Nephron progenitor cell (in vitro differentiated cells): ENCODE measurements at regions not wholly inside any gene's neighbourhood (a gene's known extent, or its start where the extent isn't known, plus 50 kb on each side); places are given as distances from the start of the nearest gene placed in this dataset.

Experiments used
- DNase-seq: peaks from one replicate; pipeline ENCODE4 v3.0.0; 2021
- H3K27ac Mint-ChIP-seq: 2 replicates; pipeline ENCODE4 v1.8.0; 2021; ENCODE audit warnings: mild to moderate bottlenecking, moderate library complexity, mixed read lengths
- H3K27me3 Mint-ChIP-seq: 2 replicates; pipeline ENCODE4 v1.8.0; 2021; ENCODE audit warnings: mild to moderate bottlenecking, low read depth, mixed read lengths; ENCODE audit not compliant: poor library complexity
- H3K36me3 Mint-ChIP-seq: 2 replicates; pipeline ENCODE4 v1.8.0; 2021; ENCODE audit warnings: low read depth, mixed read lengths
- H3K4me1 Mint-ChIP-seq: 2 replicates; pipeline ENCODE4 v1.8.0; 2021; ENCODE audit warnings: mixed read lengths
- H3K4me3 Mint-ChIP-seq: 2 replicates; pipeline ENCODE4 v1.8.0; 2021; ENCODE audit warnings: mild to moderate bottlenecking, moderate library complexity, mixed read lengths
- H3K9me3 Mint-ChIP-seq: 2 replicates; pipeline ENCODE4 v1.8.0; 2021; ENCODE audit warnings: mild to moderate bottlenecking, moderate library complexity, mixed read lengths
- TF ChIP-seq, protein P1 (sequence below): fragments of 200-600 bp; sonication (generic); IDR thresholded peaks from 2 replicates; pipeline ENCODE4 v1.5.0; 2021; ENCODE audit warnings: antibody characterized with exemption

DNA sequence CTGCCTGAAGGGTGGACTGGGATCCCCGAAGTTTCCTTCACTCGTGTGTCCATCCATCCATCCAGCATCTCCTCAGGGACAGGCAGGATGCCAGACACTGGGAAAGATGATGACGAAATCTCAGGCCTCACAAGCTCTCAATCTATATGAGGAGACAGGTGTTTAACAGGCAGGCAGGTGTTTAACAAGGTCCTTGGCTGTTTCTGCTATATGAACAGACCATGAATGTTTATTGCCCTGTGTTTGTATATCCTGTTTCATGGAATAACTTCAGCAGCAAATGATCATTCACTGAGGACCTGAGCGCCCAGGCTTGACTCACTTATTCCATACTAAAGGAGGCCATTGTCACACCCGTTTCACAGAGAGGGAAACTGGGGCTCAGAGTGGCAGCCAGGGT, 685.8 kb upstream of the HS6ST1 start:
- H3K4me1 Mint-ChIP-seq = no peaks in the 10 kb centered on the region
- DNase-seq = no peak
- no peak overlapping the region for H3K4me3 Mint-ChIP-seq
- TF ChIP-seq, protein P1, sequence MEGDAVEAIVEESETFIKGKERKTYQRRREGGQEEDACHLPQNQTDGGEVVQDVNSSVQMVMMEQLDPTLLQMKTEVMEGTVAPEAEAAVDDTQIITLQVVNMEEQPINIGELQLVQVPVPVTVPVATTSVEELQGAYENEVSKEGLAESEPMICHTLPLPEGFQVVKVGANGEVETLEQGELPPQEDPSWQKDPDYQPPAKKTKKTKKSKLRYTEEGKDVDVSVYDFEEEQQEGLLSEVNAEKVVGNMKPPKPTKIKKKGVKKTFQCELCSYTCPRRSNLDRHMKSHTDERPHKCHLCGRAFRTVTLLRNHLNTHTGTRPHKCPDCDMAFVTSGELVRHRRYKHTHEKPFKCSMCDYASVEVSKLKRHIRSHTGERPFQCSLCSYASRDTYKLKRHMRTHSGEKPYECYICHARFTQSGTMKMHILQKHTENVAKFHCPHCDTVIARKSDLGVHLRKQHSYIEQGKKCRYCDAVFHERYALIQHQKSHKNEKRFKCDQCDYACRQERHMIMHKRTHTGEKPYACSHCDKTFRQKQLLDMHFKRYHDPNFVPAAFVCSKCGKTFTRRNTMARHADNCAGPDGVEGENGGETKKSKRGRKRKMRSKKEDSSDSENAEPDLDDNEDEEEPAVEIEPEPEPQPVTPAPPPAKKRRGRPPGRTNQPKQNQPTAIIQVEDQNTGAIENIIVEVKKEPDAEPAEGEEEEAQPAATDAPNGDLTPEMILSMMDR = no peak
- no peak overlapping the region for H3K27ac Mint-ChIP-seq
- peaks cover 6% of the 10 kb centered on the region for H3K9me3 Mint-ChIP-seq
- peaks cover 13% of the 10 kb centered on the region for H3K27me3 Mint-ChIP-seq
- no peaks in the 10 kb centered on the region for H3K36me3 Mint-ChIP-seq

DNA sequence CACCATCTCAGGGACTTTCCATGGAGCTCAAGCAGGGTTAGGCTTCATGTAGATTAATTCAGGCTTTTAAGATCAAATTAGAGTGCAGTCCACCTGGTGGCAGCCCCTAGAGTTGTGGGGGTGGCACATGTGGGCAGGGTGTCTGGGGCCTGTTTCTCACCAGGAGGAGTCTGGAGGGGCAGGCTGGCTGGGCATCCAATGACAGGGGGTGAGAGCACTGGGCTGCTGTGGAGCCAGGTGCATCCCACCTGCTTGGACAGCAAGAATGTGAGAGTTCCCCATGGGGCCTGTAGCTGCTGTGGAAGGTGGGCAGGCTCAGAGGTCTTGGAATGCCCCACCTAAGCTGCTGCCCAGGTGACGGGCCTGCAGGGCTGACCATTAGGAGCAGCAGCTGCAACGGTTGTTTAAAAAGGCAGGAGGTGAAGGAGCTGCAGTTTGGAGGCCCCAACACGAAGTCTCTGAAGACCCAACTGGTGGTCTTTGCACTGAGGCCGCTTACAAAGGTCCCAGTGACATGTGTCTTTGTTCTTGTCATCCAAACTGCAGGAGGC, 686.3 kb upstream of the HS6ST1 start:
- H3K27me3 Mint-ChIP-seq = peaks cover 11% of the 10 kb centered on the region
- H3K27ac Mint-ChIP-seq = no peak overlapping the region
- peaks cover 6% of the 10 kb centered on the region for H3K9me3 Mint-ChIP-seq
- no peak overlapping the region for H3K4me3 Mint-ChIP-seq
- TF ChIP-seq, protein P1 = no peak
- no peak for DNase-seq
- no peaks in the 10 kb centered on the region for H3K4me1 Mint-ChIP-seq
- H3K36me3 Mint-ChIP-seq = no peaks in the 10 kb centered on the region

DNA sequence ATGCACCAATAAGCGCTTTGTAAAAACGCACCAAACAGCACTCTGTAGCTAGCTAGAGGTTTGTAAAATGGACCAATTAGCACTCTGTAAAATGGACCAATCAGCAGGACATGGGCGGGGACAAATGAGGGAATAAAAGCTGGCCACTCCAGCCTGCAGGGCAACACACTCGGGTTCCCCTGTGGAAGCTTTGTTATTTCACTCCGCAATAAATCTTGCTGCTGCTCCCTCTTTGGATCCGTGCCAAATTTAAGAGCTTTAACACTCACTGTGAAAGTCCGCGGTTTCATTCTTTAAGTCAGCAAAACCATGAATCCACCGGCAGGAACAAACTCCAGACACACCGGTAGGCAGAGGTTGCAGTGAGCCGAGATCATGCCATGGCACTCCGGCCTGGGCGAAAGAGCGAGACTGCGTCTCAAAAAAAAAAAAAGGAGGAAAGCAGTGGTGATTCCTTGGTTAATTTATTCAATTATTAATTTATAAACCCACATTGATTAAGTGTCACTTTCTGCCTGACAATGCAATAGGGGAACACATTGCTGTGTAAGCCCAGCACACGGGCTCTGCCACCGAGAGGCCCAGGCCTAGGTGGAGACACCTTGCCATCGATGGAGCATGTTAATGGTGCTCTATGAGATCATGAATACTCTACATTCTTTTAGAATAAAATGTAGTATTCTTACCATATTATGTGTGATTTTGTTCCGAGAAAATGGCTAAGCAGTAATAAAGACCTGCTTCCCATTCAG, 687.6 kb upstream of the HS6ST1 start:
- TF ChIP-seq, protein P1 = no peak
- Mint-ChIP-seq H3K36me3 (no peaks in the 10 kb centered on the region), H3K9me3 (peaks cover 6% of the 10 kb centered on the region), H3K4me1 (no peaks in the 10 kb centered on the region), H3K27me3 (peaks cover 8% of the 10 kb centered on the region), H3K27ac (no peak overlapping the region), H3K4me3 (no peak overlapping the region)
- no peak for DNase-seq

DNA sequence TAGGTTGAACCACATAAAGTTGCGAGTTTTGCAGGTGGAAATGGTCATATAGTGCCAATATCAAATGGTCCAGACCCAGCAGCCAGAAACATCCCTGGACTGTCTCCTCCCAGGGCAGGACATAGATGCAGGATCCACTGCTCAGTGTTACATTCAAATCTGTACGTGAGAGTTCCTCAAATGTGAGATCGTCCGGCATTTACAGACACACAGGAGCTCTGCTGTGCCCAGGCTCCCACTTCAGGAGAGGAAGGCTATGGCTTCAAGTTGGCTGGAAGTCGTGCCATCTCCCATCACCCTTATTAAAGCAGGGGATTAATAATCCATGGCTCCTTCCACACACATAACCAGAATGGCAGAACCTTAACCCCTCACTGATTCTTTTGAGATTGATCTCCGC, 688.2 kb upstream of the HS6ST1 start:
- Mint-ChIP-seq H3K9me3 (peaks cover 6% of the 10 kb centered on the region), H3K27ac (no peak overlapping the region), H3K27me3 (peaks cover 8% of the 10 kb centered on the region), H3K4me1 (no peaks in the 10 kb centered on the region), H3K36me3 (no peaks in the 10 kb centered on the region), H3K4me3 (no peak overlapping the region)
- no peak for DNase-seq
- TF ChIP-seq, protein P1 = no peak

DNA sequence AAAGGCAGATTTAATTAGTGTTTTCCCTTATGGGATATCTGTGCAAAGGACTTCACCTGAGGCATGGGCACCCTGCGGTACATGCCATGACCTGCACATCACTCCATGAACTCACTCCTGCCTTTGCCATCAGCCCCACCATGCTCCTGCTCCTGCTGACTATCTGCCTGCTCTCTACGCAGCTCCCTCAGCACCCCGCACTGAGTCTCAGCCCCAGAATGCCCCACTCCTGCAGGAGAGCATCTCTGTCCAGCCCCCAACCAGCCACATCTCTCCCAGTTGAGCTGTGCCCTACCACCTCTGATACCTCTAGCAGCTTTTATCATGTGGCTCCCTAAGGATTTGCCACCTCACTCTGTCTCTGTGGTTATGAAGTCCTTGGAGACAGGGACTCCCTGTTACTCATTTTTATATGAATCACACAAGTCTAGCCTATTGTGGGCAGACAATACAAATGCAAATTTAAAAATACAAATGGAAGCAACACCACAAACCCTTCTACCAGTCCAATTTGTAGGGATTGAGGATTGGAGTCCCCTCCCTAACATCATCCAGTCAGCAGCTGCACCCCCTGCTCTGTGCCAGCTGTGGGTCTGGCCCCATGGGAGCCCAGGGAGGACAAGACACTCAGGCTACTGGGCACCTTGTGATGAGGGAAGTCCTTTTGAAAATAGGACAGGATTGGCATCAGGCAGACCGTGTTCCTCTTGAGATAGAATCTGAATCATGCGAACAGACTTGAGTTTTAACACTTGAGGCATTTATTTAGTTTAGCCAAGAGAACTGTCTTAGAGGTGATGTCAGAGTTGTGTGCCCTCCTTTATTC, 689.6 kb upstream of the HS6ST1 start:
- H3K4me1 Mint-ChIP-seq = no peaks in the 10 kb centered on the region
- no peak overlapping the region for H3K4me3 Mint-ChIP-seq
- peaks cover 3% of the 10 kb centered on the region for H3K9me3 Mint-ChIP-seq
- H3K27me3 Mint-ChIP-seq = peaks cover 8% of the 10 kb centered on the region
- DNase-seq = no peak
- H3K27ac Mint-ChIP-seq = no peak overlapping the region
- TF ChIP-seq, protein P1 = no peak
- H3K36me3 Mint-ChIP-seq = no peaks in the 10 kb centered on the region
